Activated T-cell treated with anti-CD3 and anti-CD28 coated beads, Interleukin-2, amount 50 U/mL, for 4 hours (primary cell): ENCODE measurements at regions not wholly inside any gene's neighbourhood (a gene's known extent, or its start where the extent isn't known, plus 50 kb on each side); places are given as distances from the start of the nearest gene placed in this dataset.
"Not testable (repeated sequence)": the region's sequence is repeated elsewhere in the genome, so short reads cannot be mapped to it uniquely, and the experiment has no call there.

Experiments
- ATAC-seq, 2 donors: fragments of 200-7000 bp; cut with Tn5 transposase; one replicate each; pipeline ENCODE4 v1.10.0; 2021
- DNase-seq: peaks from one replicate; pipeline ENCODE4 v3.0.0-alpha.2; 2020
- H3K27me3 Mint-ChIP-seq: one replicate; pipeline ENCODE4 v1.8.0; 2021; ENCODE audit warnings: low read depth, mixed read lengths
- H3K36me3 Mint-ChIP-seq: one replicate; pipeline ENCODE4 v1.8.0; 2022; ENCODE audit warnings: mixed read lengths; ENCODE audit not compliant: insufficient read depth
- H3K4me1 Mint-ChIP-seq: one replicate; pipeline ENCODE4 v1.8.0; 2021; ENCODE audit warnings: low read depth, mixed read lengths
- H3K4me3 Mint-ChIP-seq: one replicate; pipeline ENCODE4 v1.8.0; 2021; ENCODE audit warnings: mild to moderate bottlenecking, moderate library complexity, mixed read lengths
- H3K9me3 Mint-ChIP-seq: one replicate; pipeline ENCODE4 v1.8.0; 2021; ENCODE audit warnings: mixed read lengths

DNA sequence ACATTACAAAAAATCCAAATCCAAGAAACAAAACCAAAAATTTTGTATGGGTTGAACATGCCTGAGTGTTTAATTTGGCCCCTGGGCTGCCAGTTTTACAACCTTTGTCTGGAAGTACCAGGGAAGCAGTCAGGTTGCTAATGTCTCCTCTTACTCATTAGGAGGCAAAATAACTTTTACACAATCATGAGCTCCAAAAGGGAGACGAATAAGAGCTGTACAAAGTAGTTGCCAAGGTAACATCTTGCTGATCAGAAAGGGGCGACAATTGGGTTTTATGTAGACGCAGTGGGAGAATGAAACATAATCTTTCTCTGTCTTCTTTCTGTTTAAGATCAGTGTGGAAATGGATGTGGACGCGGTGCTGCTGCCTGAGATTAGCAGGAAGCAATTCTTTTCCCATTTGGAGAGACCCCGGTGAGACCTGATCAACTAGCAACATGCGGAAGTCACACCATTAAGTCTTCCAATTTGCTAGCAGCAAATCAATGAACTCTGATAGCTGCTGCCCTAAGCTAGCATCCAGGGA lies 90.7 kb upstream of the IGFBP7 start:
- no peaks in the 10 kb centered on the region for H3K36me3 Mint-ChIP-seq
- peaks cover 14% of the 10 kb centered on the region for H3K27me3 Mint-ChIP-seq
- no peak overlapping the region for H3K4me3 Mint-ChIP-seq
- no peak for DNase-seq
- no peaks in the 10 kb centered on the region for H3K4me1 Mint-ChIP-seq
- no peaks in the 10 kb centered on the region for H3K9me3 Mint-ChIP-seq
- no peak for ATAC-seq

DNA sequence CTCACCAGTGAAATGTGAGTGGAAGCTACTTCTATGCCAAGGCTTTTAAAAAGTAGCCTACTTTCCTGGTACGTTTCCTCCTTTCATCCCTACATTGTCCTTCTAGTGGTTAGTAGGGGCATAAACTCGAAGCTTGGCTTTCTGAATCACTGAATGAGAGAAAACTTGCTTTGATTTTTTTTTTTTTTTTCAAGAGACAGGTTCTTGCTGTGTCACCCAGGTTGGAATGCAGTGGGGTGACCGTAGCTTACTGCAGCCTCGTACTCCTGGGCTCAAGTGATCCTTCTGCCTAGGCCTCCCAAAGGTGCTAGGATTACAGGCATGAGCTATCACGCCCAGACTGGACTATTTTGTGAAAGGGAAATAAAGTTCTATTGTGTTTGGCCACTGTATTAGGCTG lies 89.1 kb upstream of the IGFBP7 start:
- ATAC-seq (no peak), DNase-seq (no peak)
- H3K27me3 Mint-ChIP-seq = peaks cover 15% of the 10 kb centered on the region
- H3K4me1 Mint-ChIP-seq = no peaks in the 10 kb centered on the region
- no peaks in the 10 kb centered on the region for H3K36me3 Mint-ChIP-seq
- H3K4me3 Mint-ChIP-seq = no peak overlapping the region
- H3K9me3 Mint-ChIP-seq = no peaks in the 10 kb centered on the region

DNA sequence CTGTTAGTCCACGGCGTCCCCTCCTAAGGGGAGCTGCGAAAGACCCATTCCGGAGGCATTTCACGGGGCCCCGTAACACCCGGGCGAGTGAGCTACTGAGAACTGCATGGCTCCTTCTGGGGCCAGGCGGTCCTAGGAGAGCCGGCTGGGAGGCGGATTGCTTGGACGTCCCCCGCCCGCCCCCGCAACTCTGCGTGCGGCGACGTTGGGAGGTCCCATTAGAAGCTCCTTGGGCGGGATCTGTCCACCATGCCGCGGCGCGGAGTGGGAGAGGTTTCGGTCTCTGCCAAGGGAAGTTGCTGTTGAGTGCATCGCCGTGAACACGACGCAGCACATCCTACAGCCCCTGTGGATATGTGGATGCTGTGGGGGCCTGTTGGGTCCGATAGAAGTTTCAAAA lies 85.4 kb upstream of the IGFBP7 start:
- no peak for ATAC-seq
- H3K27me3 Mint-ChIP-seq = peaks cover 27% of the 10 kb centered on the region
- H3K9me3 Mint-ChIP-seq = no peaks in the 10 kb centered on the region

DNA sequence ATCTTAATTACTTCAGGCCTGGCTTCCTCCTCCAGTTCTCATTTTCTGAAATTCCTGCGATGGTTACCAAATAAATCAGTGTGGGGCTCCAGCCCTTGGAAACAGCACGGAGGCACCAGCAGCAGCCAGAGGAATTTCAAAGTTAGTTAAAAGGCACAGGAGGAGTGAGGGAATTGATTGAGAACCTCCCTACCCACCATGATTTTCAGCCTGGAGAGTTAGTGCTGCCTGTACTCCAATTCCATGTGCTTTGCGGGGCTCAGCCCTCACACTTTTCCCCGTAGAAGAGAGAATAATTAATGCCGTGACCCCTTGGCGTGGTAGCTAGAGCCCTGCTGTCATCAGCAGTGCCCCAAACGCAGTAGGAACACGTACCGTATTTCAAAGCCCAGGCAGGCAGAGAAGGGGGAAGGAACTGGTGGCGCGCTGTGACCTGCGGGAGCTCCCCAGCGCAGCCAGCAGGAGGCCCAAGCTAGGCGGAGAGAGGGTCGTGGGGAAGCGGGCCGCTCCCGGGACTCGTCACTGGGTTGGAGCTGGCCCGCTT lies 84.0 kb upstream of the IGFBP7 start:
- no peaks in the 10 kb centered on the region for H3K36me3 Mint-ChIP-seq
- no peak overlapping the region for H3K4me3 Mint-ChIP-seq
- no peaks in the 10 kb centered on the region for H3K4me1 Mint-ChIP-seq
- ATAC-seq (no peak), DNase-seq (no peak)
- H3K27me3 Mint-ChIP-seq = peaks cover 27% of the 10 kb centered on the region
- no peaks in the 10 kb centered on the region for H3K9me3 Mint-ChIP-seq

More for the DNA sequence above, 85.4 kb upstream of the IGFBP7 start:
- no peak overlapping the region for H3K4me3 Mint-ChIP-seq
- no peak for DNase-seq
- no peaks in the 10 kb centered on the region for H3K36me3 Mint-ChIP-seq
- H3K4me1 Mint-ChIP-seq = no peaks in the 10 kb centered on the region

DNA sequence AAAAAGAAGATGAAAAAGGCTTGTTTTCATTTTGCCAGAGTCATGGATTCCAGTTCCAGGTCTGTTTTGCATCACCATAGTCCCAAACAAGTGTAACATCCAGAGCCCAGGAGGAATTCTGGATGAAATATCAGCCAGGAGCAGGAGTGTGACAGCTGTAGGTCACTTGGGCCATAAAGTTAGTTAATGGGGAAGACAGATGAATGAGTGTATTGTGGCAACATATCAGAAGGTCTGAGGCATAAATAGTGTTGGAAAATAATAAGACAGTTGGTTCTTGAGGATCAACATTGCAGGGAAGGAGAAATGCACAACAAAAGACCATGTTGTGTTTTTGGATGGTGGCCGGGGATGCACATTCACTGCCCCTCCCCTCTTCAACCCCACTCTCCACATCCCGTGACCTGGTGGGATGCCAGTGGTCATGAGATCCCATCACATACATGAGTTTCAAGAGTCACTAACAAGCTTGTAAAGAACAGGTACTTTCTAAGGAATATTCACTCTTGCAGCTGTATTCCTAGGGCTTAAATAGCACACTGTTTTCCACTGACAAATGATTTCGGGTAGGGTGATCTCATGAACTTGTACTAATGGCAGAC lies 83.1 kb upstream of the IGFBP7 start:
- Mint-ChIP-seq H3K36me3 (no peaks in the 10 kb centered on the region), H3K27me3 (peaks cover 24% of the 10 kb centered on the region)

DNA sequence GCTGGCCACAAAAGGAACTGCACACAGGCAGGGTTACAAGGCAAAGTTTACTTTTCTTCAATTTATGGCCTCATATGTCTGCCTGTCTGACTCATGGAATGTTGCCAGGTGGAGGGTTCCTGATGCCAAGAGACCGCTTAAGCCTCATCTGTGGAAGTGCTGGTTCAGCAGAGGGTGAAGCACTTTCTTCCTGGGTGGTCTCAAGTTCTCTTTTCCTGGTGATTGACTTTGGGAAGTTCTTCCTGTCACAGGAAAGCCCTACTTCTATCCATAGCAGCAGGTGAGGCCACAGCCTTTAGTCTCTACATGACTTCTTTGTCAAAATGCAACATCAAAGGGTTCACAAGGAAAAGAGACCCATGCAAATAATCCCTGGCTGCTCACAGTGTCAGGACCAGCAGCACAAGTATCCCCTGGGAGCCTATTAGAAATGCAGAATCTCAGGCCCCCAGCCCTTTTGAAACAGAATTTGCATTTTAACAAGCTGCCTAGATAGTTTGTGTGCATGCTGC lies 81.4 kb upstream of the IGFBP7 start:
- DNase-seq (no peak), ATAC-seq (no peak)
- Mint-ChIP-seq H3K4me3 (no peak overlapping the region), H3K4me1 (no peaks in the 10 kb centered on the region), H3K27me3 (peaks cover 15% of the 10 kb centered on the region), H3K9me3 (no peaks in the 10 kb centered on the region), H3K36me3 (no peaks in the 10 kb centered on the region)

More for the DNA sequence above, 83.1 kb upstream of the IGFBP7 start:
- no peak overlapping the region for H3K4me3 Mint-ChIP-seq
- no peaks in the 10 kb centered on the region for H3K9me3 Mint-ChIP-seq
- no peak for DNase-seq
- no peak for ATAC-seq
- H3K4me1 Mint-ChIP-seq = no peaks in the 10 kb centered on the region

DNA sequence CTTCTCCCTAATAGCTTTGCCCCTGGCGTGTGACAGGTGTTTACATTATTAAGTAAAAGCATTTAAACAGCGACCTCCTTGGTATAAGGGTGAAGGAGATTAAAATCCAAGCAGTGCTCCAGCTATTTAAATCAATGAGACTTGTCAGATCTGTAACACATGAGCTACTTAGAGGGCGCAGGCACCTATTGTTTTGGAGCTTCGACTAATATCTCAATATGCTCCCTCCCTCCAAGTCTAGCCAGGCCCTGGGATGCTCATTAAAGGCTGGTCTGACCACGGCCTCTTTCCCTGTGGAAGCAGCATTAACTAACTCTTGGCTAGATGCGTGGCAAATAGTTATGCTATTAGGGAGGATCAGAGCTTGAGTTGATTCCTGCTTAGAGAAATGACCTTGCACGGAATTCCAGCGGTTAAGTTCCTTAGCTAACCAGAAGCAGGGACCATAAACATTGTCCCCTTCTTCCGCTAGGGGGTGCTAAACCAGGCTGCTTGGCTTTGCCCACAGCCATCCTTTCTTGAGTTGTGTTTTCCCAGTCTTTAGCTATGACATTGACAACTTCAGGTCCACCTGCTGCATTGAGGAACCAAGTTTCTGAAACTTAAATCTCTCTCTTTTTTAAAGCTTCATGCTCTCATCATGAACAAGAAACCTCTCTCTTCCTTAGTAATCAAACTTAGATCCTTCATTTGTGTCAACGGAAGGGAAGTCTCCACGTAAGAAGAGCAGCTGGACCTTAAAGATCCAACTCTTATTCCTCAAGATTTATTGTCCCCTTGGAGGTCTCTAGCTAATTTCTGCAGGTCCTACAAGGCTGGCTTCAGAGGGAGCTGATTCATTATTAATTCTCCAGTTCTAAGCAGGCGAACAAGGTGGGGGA lies 80.7 kb upstream of the IGFBP7 start:
- ATAC-seq (no peak), DNase-seq (no peak)
- no peaks in the 10 kb centered on the region for H3K36me3 Mint-ChIP-seq
- H3K9me3 Mint-ChIP-seq = no peaks in the 10 kb centered on the region
- H3K4me3 Mint-ChIP-seq = no peak overlapping the region
- no peaks in the 10 kb centered on the region for H3K4me1 Mint-ChIP-seq
- H3K27me3 Mint-ChIP-seq = peaks cover 15% of the 10 kb centered on the region

DNA sequence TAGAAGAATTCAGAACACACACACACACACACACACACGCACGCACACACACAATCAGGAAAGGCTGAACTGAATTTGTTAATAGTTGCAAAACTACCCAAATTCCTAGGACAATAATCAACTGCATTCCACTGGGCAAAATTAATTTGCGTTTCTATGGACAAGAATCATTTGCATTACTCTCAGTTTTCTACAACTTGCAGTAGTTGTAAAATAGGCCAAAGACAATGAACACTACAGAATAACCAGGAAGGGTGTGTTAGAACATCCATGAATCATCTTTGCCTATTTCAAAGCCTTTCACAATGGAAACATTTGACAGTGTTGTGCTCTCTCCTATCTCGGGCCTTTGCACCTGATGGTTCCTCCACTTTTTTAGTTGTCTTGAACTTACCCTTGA lies 77.1 kb upstream of the IGFBP7 start:
- no peaks in the 10 kb centered on the region for H3K36me3 Mint-ChIP-seq
- no peaks in the 10 kb centered on the region for H3K9me3 Mint-ChIP-seq
- ATAC-seq (no peak), DNase-seq (no peak)
- peaks cover 3% of the 10 kb centered on the region for H3K27me3 Mint-ChIP-seq
- H3K4me3 Mint-ChIP-seq = no peak overlapping the region
- no peaks in the 10 kb centered on the region for H3K4me1 Mint-ChIP-seq

DNA sequence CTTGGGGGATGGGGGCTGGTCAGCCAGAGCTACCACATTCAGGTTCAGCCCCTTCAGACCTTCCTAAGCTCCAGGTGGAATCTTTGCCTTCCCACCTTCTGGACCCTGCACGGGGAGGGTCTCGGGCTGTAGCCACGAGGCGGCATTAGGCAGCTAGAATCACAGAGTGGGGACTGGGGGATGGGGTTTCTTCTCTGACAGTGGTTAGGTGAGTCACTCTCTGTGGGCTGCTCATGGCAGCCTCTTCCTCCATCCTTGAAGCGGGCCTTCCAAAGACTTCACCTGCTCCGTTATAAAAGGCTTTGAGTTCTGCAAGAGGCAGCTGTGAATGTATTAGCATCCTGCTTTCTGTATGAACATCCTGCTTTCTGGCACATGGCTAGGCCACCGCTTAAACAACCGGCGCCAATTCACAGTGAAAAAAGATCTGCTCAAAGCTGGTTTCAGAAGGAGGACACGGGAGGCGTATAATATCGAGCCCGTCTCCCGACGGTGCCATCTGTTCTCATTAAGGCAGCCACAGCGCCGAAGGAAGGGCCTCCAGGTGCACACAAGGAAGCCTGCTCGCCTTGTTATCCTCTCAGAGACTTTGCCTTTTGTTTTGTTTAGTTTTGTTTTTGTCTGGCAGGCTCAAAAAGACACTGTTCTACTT lies 74.3 kb upstream of the IGFBP7 start:
- peaks cover 3% of the 10 kb centered on the region for H3K27me3 Mint-ChIP-seq
- no peaks in the 10 kb centered on the region for H3K4me1 Mint-ChIP-seq
- H3K9me3 Mint-ChIP-seq = no peaks in the 10 kb centered on the region
- no peak overlapping the region for H3K4me3 Mint-ChIP-seq
- no peak for DNase-seq
- ATAC-seq = no peak
- H3K36me3 Mint-ChIP-seq = no peaks in the 10 kb centered on the region

DNA sequence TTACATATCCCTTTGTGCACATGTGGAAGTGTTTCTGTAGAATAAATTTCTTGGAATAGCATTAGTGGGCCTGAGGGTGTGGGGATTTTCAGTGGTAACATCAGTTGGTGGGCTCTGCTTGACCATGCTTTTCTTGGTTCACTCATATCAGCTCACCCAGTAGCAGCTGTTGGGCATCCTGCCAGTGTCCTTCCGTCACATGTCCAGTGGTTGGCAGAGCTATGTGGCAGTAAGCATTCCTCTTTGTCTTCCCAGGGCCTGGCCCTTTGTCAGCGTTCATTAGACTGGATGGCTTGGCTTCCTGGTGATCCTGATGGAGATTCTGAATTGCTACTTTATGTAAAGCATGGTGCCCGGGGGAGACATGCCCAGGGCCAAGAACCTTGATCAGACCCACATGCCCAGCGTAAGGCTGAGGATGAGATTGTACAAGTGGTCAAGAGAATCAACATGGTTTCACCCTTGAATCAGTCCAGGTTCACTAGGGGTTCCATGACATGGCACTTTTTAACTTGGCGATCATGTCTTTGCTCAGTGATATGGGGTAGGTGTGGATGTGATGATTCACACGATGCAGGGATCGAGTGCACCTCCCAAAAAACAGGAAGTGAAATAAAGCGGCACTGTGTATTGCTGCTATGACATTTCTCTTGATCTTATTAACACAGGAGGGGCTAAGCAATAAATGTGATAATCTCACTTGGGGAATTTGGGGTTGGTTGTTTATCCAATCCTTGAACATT lies 72.1 kb upstream of the IGFBP7 start:
- H3K4me3 Mint-ChIP-seq = no peak overlapping the region
- ATAC-seq (no peak), DNase-seq (no peak)
- peaks cover 3% of the 10 kb centered on the region for H3K27me3 Mint-ChIP-seq
- no peaks in the 10 kb centered on the region for H3K4me1 Mint-ChIP-seq
- no peaks in the 10 kb centered on the region for H3K9me3 Mint-ChIP-seq
- no peaks in the 10 kb centered on the region for H3K36me3 Mint-ChIP-seq

DNA sequence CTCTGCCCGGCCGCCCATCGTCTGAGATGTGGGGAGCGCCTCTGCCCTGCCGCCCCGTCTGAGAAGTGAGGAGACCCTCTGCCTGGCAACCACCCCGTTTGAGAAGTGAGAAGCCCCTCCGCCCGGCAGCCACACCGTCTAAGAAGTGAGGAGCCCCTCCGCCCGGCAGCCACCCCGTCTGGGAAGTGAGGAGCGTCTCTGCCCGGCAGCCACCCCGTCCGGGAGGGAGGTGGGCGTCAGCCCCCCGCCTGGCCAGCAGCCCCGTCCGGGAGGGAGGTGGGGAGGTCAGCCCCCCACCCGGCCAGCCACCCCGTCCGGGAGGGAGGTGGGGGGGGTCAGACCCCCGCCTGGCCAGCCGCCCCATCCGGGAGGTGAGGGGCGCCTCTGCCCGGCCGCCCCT lies 63.0 kb upstream of the IGFBP7 start:
- H3K27me3 Mint-ChIP-seq, H3K36me3 Mint-ChIP-seq, H3K4me3 Mint-ChIP-seq, H3K9me3 Mint-ChIP-seq, DNase-seq, H3K4me1 Mint-ChIP-seq, ATAC-seq: not testable (repeated sequence)

DNA sequence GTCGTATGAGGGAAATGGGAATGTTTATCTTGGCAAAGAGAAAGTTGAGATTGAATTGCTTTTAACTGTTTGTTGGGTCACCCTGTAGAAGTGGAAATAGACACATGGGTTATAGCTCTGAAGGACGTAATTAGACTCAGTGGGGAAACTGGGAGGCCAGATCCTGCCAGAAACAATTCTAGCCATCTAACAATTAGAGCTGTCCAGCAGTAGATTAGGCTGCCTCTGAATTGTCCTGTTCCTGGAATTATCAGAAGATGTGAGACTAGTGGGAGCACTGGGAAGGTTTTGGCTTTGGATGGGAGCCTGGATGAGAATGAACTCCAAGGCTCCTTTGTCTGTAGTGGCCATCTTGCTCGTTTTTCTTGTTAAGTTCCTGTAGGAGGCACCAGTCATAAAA lies 61.9 kb upstream of the IGFBP7 start:
- DNase-seq (no peak), ATAC-seq (no peak)
- no peaks in the 10 kb centered on the region for H3K9me3 Mint-ChIP-seq
- no peak overlapping the region for H3K4me3 Mint-ChIP-seq
- H3K27me3 Mint-ChIP-seq = peaks cover 4% of the 10 kb centered on the region
- H3K36me3 Mint-ChIP-seq = no peaks in the 10 kb centered on the region
- H3K4me1 Mint-ChIP-seq = no peaks in the 10 kb centered on the region

DNA sequence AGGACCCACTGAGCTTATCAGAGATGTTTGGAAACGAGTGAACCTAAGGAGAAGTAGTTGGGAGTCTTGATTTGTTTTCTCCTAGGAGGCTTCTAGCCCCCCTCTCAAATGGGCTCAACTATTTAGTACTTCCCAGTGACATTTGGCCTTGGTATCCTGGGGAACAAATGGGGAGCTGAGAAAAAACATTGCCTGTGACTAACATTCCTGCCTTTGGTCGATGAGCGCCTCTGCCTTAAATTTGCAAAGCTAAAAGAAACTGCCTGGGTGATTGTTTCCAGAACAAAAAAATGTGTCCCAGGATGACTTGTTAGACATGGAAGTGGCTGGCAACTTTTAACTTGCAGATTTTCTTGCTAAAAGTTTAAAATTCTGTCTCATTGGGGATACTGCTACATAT lies 58.8 kb upstream of the IGFBP7 start:
- Mint-ChIP-seq H3K36me3 (no peaks in the 10 kb centered on the region), H3K4me3 (no peak overlapping the region), H3K9me3 (no peaks in the 10 kb centered on the region), H3K27me3 (peaks cover 19% of the 10 kb centered on the region), H3K4me1 (peaks cover 4% of the 10 kb centered on the region)
- DNase-seq (no peak), ATAC-seq (no peak)
